ENCODE measurements at regions not wholly inside any gene's neighbourhood (a gene's known extent, or its start where the extent isn't known, plus 50 kb on each side); places are given as distances from the start of the nearest gene placed in this dataset.

DNA sequence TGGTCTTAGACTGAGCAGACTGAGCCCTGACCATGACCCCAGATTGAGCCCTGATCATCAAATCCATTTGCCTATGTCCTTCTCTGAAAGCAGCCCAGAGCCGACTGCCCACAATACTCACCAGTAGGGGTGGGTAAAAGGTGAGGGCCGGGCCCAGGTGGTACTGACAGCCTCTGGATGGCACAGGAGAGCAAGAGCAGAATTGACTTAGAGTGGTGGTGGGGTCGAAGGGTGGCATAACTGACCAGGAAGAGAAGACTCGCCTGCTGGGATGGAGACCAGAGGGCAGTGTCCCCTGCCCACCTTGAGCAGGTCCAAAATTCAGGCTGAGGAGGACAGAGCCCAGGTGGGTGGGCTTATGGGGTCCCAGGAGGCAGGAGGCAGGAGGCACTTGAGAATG is 161.3 kb upstream of the POU3F1 start:
- no peaks in the 10 kb centered on the region for H3K9me3 Mint-ChIP-seq
- DNase-seq (ENCODE audit: low spot score) (no peak), ATAC-seq (no peak; the same call in 2 of the 3 replicates)
- H3K4me1 ChIP-seq (ENCODE audit: insufficient read depth): no peaks in the 10 kb centered on the region
- H2AFZ ChIP-seq: no peak overlapping the region
- no peak overlapping the region for H3K4me3 Mint-ChIP-seq
- H3K36me3 ChIP-seq (ENCODE audit: insufficient read depth): no peaks in the 10 kb centered on the region
- no peak overlapping the region for H3K4me3 ChIP-seq
- no peaks in the 10 kb centered on the region for H3K27me3 ChIP-seq (ENCODE audit: insufficient read depth)
- H3K27ac ChIP-seq (ENCODE audit: low read depth): no peak overlapping the region
- H4K20me1 ChIP-seq (replicated peaks; ENCODE audit: insufficient read depth): no peaks in the 10 kb centered on the region
- no peak overlapping the region for H3K4me2 ChIP-seq
- H3F3A ChIP-seq (replicated peaks; ENCODE audit: low read depth): no peaks in the 10 kb centered on the region
- H3K36me3 Mint-ChIP-seq (ENCODE audit: low read depth): no peaks in the 10 kb centered on the region
- peaks cover 9% of the 10 kb centered on the region for H3K27me3 Mint-ChIP-seq (ENCODE audit: insufficient read depth, low read depth, poor library complexity)
- H3K79me2 ChIP-seq (replicated peaks; ENCODE audit: insufficient read depth): no peaks in the 10 kb centered on the region
- no peak for TF ChIP-seq ZNF331 (CRISPR knock-in tag; IDR thresholded peaks at IDR 0.05; ENCODE audit: low read depth)
- no peak for TF ChIP-seq EZH2phosphoT487 (IDR thresholded peaks at IDR 0.05; ENCODE audit: unreplicated experiment)
- TF ChIP-seq JUNB (IDR thresholded peaks at IDR 0.05; ENCODE audit: unreplicated experiment): no peak
- TF ChIP-seq, protein P1, sequence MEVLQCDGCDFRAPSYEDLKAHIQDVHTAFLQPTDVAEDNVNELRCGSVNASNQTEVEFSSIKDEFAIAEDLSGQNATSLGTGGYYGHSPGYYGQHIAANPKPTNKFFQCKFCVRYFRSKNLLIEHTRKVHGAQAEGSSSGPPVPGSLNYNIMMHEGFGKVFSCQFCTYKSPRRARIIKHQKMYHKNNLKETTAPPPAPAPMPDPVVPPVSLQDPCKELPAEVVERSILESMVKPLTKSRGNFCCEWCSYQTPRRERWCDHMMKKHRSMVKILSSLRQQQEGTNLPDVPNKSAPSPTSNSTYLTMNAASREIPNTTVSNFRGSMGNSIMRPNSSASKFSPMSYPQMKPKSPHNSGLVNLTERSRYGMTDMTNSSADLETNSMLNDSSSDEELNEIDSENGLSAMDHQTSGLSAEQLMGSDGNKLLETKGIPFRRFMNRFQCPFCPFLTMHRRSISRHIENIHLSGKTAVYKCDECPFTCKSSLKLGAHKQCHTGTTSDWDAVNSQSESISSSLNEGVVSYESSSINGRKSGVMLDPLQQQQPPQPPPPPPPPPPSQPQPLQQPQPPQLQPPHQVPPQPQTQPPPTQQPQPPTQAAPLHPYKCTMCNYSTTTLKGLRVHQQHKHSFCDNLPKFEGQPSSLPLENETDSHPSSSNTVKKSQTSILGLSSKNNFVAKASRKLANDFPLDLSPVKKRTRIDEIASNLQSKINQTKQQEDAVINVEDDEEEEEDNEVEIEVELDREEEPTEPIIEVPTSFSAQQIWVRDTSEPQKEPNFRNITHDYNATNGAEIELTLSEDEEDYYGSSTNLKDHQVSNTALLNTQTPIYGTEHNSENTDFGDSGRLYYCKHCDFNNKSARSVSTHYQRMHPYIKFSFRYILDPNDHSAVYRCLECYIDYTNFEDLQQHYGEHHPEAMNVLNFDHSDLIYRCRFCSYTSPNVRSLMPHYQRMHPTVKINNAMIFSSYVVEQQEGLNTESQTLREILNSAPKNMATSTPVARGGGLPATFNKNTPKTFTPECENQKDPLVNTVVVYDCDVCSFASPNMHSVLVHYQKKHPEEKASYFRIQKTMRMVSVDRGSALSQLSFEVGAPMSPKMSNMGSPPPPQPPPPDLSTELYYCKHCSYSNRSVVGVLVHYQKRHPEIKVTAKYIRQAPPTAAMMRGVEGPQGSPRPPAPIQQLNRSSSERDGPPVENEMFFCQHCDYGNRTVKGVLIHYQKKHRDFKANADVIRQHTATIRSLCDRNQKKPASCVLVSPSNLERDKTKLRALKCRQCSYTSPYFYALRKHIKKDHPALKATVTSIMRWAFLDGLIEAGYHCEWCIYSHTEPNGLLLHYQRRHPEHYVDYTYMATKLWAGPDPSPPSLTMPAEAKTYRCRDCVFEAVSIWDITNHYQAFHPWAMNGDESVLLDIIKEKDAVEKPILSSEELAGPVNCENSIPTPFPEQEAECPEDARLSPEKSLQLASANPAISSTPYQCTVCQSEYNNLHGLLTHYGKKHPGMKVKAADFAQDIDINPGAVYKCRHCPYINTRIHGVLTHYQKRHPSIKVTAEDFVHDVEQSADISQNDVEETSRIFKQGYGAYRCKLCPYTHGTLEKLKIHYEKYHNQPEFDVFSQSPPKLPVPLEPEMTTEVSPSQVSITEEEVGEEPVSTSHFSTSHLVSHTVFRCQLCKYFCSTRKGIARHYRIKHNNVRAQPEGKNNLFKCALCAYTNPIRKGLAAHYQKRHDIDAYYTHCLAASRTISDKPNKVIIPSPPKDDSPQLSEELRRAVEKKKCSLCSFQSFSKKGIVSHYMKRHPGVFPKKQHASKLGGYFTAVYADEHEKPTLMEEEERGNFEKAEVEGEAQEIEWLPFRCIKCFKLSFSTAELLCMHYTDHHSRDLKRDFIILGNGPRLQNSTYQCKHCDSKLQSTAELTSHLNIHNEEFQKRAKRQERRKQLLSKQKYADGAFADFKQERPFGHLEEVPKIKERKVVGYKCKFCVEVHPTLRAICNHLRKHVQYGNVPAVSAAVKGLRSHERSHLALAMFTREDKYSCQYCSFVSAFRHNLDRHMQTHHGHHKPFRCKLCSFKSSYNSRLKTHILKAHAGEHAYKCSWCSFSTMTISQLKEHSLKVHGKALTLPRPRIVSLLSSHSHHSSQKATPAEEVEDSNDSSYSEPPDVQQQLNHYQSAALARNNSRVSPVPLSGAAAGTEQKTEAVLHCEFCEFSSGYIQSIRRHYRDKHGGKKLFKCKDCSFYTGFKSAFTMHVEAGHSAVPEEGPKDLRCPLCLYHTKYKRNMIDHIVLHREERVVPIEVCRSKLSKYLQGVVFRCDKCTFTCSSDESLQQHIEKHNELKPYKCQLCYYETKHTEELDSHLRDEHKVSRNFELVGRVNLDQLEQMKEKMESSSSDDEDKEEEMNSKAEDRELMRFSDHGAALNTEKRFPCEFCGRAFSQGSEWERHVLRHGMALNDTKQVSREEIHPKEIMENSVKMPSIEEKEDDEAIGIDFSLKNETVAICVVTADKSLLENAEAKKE (CRISPR knock-in tag; IDR thresholded peaks at IDR 0.05): no peak
- no peak for TF ChIP-seq NANOG (IDR thresholded peaks at IDR 0.05; ENCODE audit: borderline replicate concordance)
- H3K27ac Mint-ChIP-seq: no peak overlapping the region
- peaks cover 5% of the 10 kb centered on the region for H3K4me1 Mint-ChIP-seq
- H3K9me2 ChIP-seq (ENCODE audit: insufficient read depth): peaks cover 3% of the 10 kb centered on the region; the same call in 1 of the 2 replicates

- Histone ChIP-seq H3K36me3 (ENCODE audit: insufficient read depth) (no peaks in the 10 kb centered on the region), H3F3A (replicated peaks; ENCODE audit: low read depth) (no peaks in the 10 kb centered on the region), H3K9me2 (ENCODE audit: insufficient read depth) (peaks cover 8% of the 10 kb centered on the region; the same call in 1 of the 2 replicates), H3K4me3 (no peak overlapping the region), H3K27me3 (ENCODE audit: insufficient read depth) (no peaks in the 10 kb centered on the region), H3K4me2 (no peak overlapping the region), H4K20me1 (replicated peaks; ENCODE audit: insufficient read depth) (no peaks in the 10 kb centered on the region), H3K79me2 (replicated peaks; ENCODE audit: insufficient read depth) (no peaks in the 10 kb centered on the region), H2AFZ (no peak overlapping the region), H3K4me1 (ENCODE audit: insufficient read depth) (no peaks in the 10 kb centered on the region), H3K27ac (ENCODE audit: low read depth) (no peak overlapping the region)
- Mint-ChIP-seq H3K27ac (no peak overlapping the region), H3K9me3 (no peaks in the 10 kb centered on the region), H3K4me3 (no peak overlapping the region), H3K27me3 (ENCODE audit: insufficient read depth, low read depth, poor library complexity) (peaks cover 8% of the 10 kb centered on the region), H3K4me1 (peaks cover 5% of the 10 kb centered on the region), H3K36me3 (ENCODE audit: low read depth) (no peaks in the 10 kb centered on the region)
- DNase-seq (ENCODE audit: low spot score): no peak
- peak; percentile 74 for ATAC-seq
- TF ChIP-seq CREB1 (CRISPR knock-in tag; IDR thresholded peaks at IDR 0.05; ENCODE audit: low read depth): no peak
- no peak for TF ChIP-seq EZH2 (IDR thresholded peaks at IDR 0.05; ENCODE audit: low read depth, unreplicated experiment)
- TF ChIP-seq NANOG (IDR thresholded peaks at IDR 0.05; ENCODE audit: borderline replicate concordance): no peak
- TF ChIP-seq JUNB (IDR thresholded peaks at IDR 0.05; ENCODE audit: unreplicated experiment): no peak
- TF ChIP-seq EZH2phosphoT487 (IDR thresholded peaks at IDR 0.05; ENCODE audit: unreplicated experiment): no peak
These were observed 160.7 kb upstream of the POU3F1 start for GRCh38 chr1:38207275-38207674.

Measured in GM23338 (cell line).